MM.1S (cell line): ENCODE measurements at regions not wholly inside any gene's neighbourhood (a gene's known extent, or its start where the extent isn't known, plus 50 kb on each side); places are given as distances from the start of the nearest gene placed in this dataset.

Experiments
- DNase-seq: peaks from one replicate; pipeline ENCODE4 v3.0.0-alpha.2; 2015
- H2AFZ ChIP-seq: fragments of 300-600 bp; sonication (generic); 2 replicates; pipeline ENCODE4 v1.6.0; 2016; ENCODE audit warnings: antibody characterized with exemption, low read length
- H3F3A ChIP-seq: fragments of 300-600 bp; sonication (generic); 2 replicates; pipeline ENCODE4 v1.6.1; 2016; ENCODE audit warnings: mild to moderate bottlenecking, antibody characterized with exemption, low read length, moderate library complexity, mixed read lengths; ENCODE audit not compliant: insufficient read depth
- H3K27ac ChIP-seq: fragments of 300-600 bp; sonication (generic); 2 replicates; pipeline ENCODE4 v1.5.1; 2016; ENCODE audit warnings: mild to moderate bottlenecking, low read length
- H3K27me3 ChIP-seq: fragments of 300-600 bp; sonication (generic); replicated peaks from 2 replicates; pipeline ENCODE4 v1.6.0; 2016; ENCODE audit warnings: low read length; ENCODE audit not compliant: insufficient read depth
- H3K36me3 ChIP-seq: fragments of 300-600 bp; sonication (generic); replicated peaks from 2 replicates; pipeline ENCODE4 v1.6.1; 2016; ENCODE audit warnings: mild to moderate bottlenecking, low read length, mixed read lengths; ENCODE audit not compliant: insufficient read depth
- H3K4me1 ChIP-seq: fragments of 300-600 bp; sonication (generic); 2 replicates; pipeline ENCODE4 v1.6.1; 2016; ENCODE audit warnings: low read length, mixed read lengths
- H3K4me2 ChIP-seq: fragments of 300-600 bp; sonication (generic); 2 replicates; pipeline ENCODE4 v1.6.0; 2016; ENCODE audit warnings: low read depth, low read length
- H3K4me3 ChIP-seq: fragments of 300-600 bp; sonication (generic); 2 replicates; pipeline ENCODE4 v1.5.1; 2016; ENCODE audit warnings: low read length, mixed read lengths
- H3K79me2 ChIP-seq: fragments of 300-600 bp; sonication (generic); 2 replicates; pipeline ENCODE4 v1.6.1; 2016; ENCODE audit warnings: mixed run types, low read length, mixed read lengths
- H3K9ac ChIP-seq: fragments of 300-600 bp; sonication (generic); 2 replicates; pipeline ENCODE4 v1.6.1; 2016; ENCODE audit warnings: low read length, mixed read lengths
- H3K9me2 ChIP-seq: fragments of 300-600 bp; sonication (generic); replicated peaks from 2 replicates; pipeline ENCODE4 v1.6.1; 2016; ENCODE audit warnings: mild to moderate bottlenecking, low read length, mixed read lengths; ENCODE audit not compliant: insufficient read depth
- H3K9me3 ChIP-seq: fragments of 300-600 bp; sonication (generic); replicated peaks from 2 replicates; pipeline ENCODE4 v1.6.1; 2016; ENCODE audit warnings: mild to moderate bottlenecking, low read length, mixed read lengths; ENCODE audit not compliant: insufficient read depth
- H4K20me1 ChIP-seq: fragments of 300-600 bp; sonication (generic); 2 replicates; pipeline ENCODE4 v1.6.1; 2016; ENCODE audit warnings: mild to moderate bottlenecking, low read length, moderate library complexity, mixed read lengths; ENCODE audit not compliant: insufficient read depth
- EZH2 ChIP-seq: fragments of 300-600 bp; sonication (generic); optimal IDR thresholded peaks from 2 replicates; pipeline ENCODE3; 2017; ENCODE audit warnings: low read depth, mild to moderate bottlenecking, antibody characterized with exemption, low read length, mixed read lengths
- EZH2phosphoT487 ChIP-seq: fragments of 300-600 bp; sonication (generic); IDR thresholded peaks from 2 replicates; pipeline ENCODE4 v1.6.1; 2018; ENCODE audit warnings: antibody characterized with exemption, low read length
- TF ChIP-seq, protein P1 (sequence below): fragments of 300-600 bp; sonication (generic); IDR thresholded peaks from 2 replicates; pipeline ENCODE4 v1.5.1; 2016; ENCODE audit warnings: antibody characterized with exemption, low read length, mixed read lengths

DNA sequence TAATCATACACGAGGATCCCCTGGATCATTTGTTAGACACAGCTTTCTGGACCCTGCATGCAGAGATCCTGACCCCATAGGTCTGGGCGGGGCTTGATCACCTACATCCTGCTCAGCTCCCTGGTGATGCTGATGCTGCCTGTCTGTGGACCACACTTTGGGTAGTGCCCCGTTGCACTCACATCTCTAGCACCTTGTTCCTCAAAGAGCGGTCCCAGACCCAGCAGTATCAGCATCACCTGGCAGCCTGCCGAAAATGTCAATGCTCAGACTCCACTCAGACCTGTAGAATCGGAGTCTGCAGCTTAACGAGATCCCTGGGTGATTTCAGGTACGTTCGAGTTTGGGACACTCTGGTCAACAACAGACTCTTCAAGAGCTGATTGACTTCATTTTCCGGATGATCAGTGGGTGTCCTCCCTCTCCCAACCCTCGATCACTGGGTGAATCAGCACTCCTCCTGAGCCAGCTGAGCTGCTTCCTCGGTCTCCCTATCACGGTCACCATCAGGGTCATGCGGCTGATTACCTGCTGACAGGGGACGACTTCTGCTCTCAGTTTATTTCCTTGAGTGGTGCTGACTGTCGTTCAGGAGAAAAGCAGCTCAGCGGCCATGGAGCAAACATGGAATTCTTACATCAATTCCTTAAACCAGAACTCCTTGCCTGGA is 150.6 kb upstream of the RAB12 start:
- Histone ChIP-seq H3K4me3 (no peak overlapping the region), H3F3A (no peaks in the 10 kb centered on the region)

GRCh38 chr18:8460748-8461147 is 148.5 kb upstream of the RAB12 start:
- Histone ChIP-seq H3K36me3 (no peaks in the 10 kb centered on the region), H3K27ac (no peak overlapping the region), H3K9ac (no peak overlapping the region), H3K4me2 (no peak overlapping the region), H3K27me3 (no peaks in the 10 kb centered on the region), H3F3A (no peaks in the 10 kb centered on the region), H3K79me2 (no peaks in the 10 kb centered on the region), H3K4me1 (no peaks in the 10 kb centered on the region), H3K4me3 (no peak overlapping the region), H4K20me1 (no peaks in the 10 kb centered on the region), H3K9me2 (no peaks in the 10 kb centered on the region), H3K9me3 (no peaks in the 10 kb centered on the region), H2AFZ (no peak overlapping the region)
- DNase-seq = no peak
- TF ChIP-seq EZH2phosphoT487 (no peak), EZH2 (no peak)
- TF ChIP-seq, protein P1, sequence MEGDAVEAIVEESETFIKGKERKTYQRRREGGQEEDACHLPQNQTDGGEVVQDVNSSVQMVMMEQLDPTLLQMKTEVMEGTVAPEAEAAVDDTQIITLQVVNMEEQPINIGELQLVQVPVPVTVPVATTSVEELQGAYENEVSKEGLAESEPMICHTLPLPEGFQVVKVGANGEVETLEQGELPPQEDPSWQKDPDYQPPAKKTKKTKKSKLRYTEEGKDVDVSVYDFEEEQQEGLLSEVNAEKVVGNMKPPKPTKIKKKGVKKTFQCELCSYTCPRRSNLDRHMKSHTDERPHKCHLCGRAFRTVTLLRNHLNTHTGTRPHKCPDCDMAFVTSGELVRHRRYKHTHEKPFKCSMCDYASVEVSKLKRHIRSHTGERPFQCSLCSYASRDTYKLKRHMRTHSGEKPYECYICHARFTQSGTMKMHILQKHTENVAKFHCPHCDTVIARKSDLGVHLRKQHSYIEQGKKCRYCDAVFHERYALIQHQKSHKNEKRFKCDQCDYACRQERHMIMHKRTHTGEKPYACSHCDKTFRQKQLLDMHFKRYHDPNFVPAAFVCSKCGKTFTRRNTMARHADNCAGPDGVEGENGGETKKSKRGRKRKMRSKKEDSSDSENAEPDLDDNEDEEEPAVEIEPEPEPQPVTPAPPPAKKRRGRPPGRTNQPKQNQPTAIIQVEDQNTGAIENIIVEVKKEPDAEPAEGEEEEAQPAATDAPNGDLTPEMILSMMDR = no peak

More for the DNA sequence above, 150.6 kb upstream of the RAB12 start:
- Histone ChIP-seq H3K9me3 (no peaks in the 10 kb centered on the region), H3K27ac (no peak overlapping the region), H3K36me3 (no peaks in the 10 kb centered on the region), H3K4me1 (no peaks in the 10 kb centered on the region), H2AFZ (no peak overlapping the region), H4K20me1 (no peaks in the 10 kb centered on the region), H3K27me3 (no peaks in the 10 kb centered on the region), H3K9me2 (no peaks in the 10 kb centered on the region), H3K9ac (no peak overlapping the region), H3K79me2 (no peaks in the 10 kb centered on the region), H3K4me2 (no peak overlapping the region)
- DNase-seq = no peak
- TF ChIP-seq, protein P1 = no peak
- TF ChIP-seq EZH2 (no peak), EZH2phosphoT487 (no peak)

DNA sequence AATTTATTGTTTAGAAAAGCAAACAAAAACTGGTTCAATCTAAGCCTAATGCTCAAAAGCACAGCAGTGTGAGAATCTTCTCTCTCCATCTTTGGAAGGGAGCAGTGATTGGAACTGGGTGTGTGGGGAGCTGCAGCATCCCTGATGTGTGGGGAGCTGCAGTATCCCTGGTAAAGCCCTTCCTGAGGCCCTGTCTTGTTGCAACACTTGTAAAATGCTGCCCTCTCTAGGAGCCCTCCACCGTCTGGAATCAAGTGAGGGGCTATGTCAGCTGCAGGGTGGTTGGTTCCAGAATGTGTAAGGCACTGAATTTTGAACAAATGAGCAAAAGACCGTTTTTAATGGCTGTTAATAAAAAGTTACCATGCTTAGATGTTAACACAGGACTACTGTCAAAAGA is 147.7 kb upstream of the RAB12 start:
- no peaks in the 10 kb centered on the region for H3K79me2 ChIP-seq
- DNase-seq = no peak
- no peaks in the 10 kb centered on the region for H3K9me2 ChIP-seq
- no peak overlapping the region for H3K9ac ChIP-seq
- H3K9me3 ChIP-seq = no peaks in the 10 kb centered on the region
- no peak overlapping the region for H2AFZ ChIP-seq
- H3F3A ChIP-seq = no peaks in the 10 kb centered on the region
- H4K20me1 ChIP-seq = no peaks in the 10 kb centered on the region
- no peaks in the 10 kb centered on the region for H3K4me1 ChIP-seq
- H3K4me3 ChIP-seq = no peak overlapping the region
- H3K27ac ChIP-seq = no peak overlapping the region
- H3K36me3 ChIP-seq = no peaks in the 10 kb centered on the region
- no peaks in the 10 kb centered on the region for H3K27me3 ChIP-seq
- no peak overlapping the region for H3K4me2 ChIP-seq
- TF ChIP-seq, protein P1 = no peak
